ENCODE measurements at regions not wholly inside any gene's neighbourhood (a gene's known extent, or its start where the extent isn't known, plus 50 kb on each side); places are given as distances from the start of the nearest gene placed in this dataset.
"Not testable (repeated sequence)": the region's sequence is repeated elsewhere in the genome, so short reads cannot be mapped to it uniquely, and the experiment has no call there.

- intact Hi-C loops (cut with DNase I): no loop called here
- no peak for DNase-seq (ENCODE audit: low spot score)
Measured at GRCh38 chr2:124967325-124967724, 942.2 kb downstream of the CNTNAP5 start.

DNA sequence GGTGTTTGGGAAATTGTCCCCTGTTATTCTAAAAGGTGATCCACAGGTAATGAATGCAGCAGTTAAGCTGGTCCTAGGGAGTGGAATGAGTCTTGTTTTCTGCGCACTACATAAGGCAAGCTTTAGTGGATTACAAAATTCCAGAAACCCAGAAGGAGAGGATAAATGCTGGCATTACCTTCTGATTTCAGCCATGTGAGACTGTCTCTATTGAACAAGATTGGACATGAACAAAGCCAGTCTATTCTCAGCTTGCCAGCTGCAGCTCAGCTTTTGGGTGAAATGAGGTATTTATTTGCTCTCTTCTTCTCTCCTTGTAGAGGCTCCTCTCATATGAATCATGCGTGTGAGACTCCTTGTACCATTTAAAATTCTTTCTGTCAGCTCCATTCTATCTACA, 944.9 kb downstream of the CNTNAP5 start:
- intact Hi-C loops (cut with DNase I): no loop called here
- no peak for DNase-seq (ENCODE audit: low spot score)

DNA sequence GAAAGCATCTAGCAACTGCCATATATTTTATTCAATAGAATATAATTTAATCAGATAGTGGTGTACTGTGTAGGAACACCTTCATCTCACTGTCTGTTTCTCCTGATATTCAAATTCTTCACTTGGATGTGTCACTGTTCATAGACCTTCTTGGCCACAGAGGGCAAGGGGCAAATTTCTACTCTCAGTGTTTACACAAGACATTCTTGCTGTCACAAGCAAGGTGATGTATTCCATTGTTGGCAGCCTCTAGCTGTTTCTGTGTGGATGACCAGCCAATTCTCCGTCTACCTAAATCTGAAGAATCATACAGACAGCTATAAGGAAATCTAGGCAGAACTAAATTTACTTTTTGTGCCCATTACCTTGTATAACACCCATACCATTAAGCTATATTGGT, 948.3 kb downstream of the CNTNAP5 start:
- intact Hi-C loops (cut with DNase I): no loop called here
- DNase-seq (ENCODE audit: low spot score): no peak

DNA sequence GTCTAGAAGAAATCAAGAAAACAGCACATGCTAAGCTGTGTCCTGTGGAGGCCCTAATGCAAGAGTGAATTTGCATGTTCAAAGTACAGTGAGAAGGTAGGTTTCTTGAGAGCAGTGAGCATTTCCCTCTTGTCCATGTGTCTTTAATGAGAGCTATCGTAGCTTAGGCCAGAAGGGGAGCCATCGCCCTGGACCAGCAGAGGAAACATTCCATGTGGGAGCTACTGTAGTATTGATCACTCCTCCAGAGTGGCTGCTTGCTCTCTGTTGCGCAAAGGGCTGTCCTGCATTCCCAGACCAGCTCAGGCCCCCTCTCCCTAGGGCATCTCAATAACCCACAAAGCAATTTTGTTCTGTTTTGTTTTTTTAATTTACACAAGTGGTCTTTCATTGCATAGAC, 950.1 kb downstream of the CNTNAP5 start:
- intact Hi-C loops (cut with DNase I): no loop called here

DNA sequence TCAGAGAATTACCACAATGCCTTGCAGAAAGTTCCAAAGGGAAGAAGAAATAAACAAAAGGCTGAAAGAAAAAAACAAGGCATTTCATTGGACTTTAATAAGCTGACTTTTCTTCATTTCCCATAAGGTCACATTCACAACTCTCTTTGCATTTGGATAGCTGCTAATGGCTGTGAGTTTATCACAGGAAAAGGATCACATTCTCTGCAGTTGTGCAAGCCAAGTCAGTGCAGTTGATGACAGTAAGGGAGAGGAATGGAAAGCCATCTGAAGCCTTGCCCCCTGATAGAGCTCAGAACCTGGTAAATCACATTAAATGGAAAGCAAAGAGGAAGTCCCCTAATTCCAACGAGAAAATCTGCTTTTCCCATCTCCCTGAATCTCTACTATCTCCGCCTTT, 950.6 kb downstream of the CNTNAP5 start:
- DNase-seq (ENCODE audit: low spot score): no peak
- intact Hi-C loops (cut with DNase I): no loop called here

More for the DNA sequence above, 950.1 kb downstream of the CNTNAP5 start:
- DNase-seq (ENCODE audit: low spot score): no peak

DNA sequence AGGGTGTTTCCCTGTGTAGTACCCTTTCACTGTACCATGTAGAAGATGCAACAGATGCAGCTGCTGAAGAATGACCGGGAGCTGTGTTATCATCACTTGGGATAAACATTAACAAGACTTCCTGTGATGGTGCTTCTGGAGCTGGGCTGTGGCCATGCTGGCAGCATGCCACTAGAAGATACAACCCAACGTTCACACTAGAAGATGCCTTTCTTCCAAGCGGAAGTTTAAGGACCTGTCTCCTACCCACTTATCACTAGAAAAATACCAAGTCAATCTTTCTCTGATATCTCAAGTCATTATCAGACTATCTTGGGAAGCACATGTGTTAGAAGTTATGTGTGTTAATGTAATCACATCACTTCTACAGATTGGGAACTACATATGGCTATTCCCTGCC, 953.5 kb downstream of the CNTNAP5 start:
- DNase-seq (ENCODE audit: low spot score): no peak
- intact Hi-C loops (cut with DNase I): no loop called here

DNA sequence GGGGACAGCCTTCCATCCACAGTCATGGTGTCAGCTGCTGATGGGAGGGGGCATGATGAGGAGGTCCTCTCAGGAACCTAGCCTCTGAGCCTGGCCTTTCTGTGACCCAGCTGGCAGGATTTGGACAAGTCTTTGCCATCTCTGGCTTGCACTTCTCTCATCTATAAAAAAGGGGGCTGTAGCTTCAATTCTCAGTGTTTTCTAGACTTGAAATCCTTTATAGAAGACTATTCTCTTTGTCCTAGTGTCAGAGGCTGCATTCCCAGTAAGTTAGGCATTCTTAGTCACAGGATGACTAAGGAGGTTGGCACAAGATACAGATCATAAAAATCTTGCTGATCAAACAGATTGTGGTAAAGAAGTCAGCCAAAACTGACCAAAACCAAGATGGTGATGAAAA, 958.5 kb downstream of the CNTNAP5 start:
- intact Hi-C loops (cut with DNase I): no loop called here
- no peak for DNase-seq (ENCODE audit: low spot score)

GRCh38 chr2:124985270-124985669, 960.2 kb downstream of the CNTNAP5 start:
- intact Hi-C loops (cut with DNase I): no loop called here
- no peak for DNase-seq (ENCODE audit: low spot score)

DNA sequence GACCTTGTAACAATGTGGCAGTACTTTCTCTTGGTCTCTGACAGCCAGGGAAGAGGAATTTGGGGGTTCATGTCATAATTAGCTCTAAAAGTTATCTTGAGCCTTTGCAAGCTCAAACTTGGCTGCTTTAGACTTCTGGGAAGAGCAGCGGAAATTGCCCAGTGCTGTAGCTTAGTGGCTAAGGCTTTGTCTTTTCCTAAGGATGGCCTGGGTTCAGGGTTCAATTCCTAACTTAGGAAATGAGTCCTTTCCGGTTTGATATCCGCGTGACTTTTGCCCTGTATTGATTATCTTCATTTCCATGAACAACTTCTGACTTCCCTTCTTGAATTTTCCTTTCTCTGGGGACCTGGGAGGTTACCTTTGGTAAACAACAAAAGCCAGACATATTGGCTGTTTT, 961.0 kb downstream of the CNTNAP5 start:
- intact Hi-C loops (cut with DNase I): no loop called here
- no peak for DNase-seq (ENCODE audit: low spot score)

DNA sequence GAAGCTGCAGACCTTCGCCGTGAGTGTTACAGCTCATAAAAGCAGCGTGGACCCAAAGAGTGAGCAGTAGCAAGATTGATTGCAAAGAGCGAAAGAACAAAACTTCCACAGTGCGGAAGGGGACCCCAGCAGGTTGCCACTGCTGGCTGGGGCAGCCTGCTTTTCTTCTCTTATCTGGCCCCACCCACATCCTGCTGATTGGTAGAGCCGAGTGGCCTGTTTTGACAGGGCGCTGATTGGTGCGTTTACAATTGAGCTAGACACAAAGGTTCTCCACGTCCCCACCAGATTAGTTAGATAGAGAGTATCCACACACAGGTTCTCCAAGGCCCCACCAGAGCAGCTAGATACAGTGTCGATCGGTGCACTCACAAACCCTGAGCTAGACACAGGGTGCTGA, 961.8 kb downstream of the CNTNAP5 start:
- DNase-seq (ENCODE audit: low spot score); intact Hi-C loops (cut with DNase I): not testable (repeated sequence)

DNA sequence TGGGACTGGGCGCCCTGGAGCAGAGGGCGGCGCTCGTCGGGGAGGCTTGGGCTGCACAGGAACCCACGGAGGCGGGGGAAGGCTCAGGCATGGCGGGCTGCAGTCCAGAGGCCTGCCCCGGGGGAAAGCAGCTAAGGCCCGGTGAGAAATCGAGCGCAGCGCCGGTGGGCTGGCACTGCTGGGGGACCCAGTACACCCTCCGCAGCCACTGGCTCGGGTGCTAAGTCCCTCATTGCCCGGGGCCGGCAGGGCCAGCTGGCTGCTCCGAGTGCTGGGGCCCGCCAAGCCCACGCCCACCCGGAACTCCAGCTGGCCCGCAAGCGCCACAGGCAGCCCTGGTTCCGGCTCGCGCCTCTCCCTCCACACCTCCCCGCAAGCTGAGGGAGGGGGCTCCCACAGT, 962.3 kb downstream of the CNTNAP5 start:
- intact Hi-C loops (cut with DNase I); DNase-seq (ENCODE audit: low spot score): not testable (repeated sequence)

DNA sequence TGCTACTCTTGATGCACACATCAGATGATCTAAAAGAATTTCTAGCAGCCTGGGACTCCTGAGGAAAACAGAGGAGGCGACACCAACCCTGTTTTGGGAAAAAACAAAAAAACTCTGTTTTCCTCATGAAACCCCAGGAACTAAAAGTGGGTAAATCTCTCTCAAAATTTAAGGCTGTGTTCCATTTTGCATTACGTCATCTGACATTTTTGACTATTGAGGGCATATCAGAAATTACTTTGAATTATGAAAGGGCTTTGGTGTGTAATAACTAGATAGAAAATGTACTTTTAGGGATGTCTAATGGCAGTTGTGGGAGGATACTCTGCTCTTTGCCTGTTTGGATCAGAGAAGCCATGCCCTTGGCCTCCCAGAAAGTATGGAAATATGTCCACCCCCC, 963.0 kb downstream of the CNTNAP5 start:
- no peak for DNase-seq (ENCODE audit: low spot score)
- intact Hi-C loops (cut with DNase I): no loop called here

- intact Hi-C loops (cut with DNase I): no loop called here
- DNase-seq (ENCODE audit: low spot score): no peak
Measured at GRCh38 chr2:124988794-124989193, 963.7 kb downstream of the CNTNAP5 start.

DNA sequence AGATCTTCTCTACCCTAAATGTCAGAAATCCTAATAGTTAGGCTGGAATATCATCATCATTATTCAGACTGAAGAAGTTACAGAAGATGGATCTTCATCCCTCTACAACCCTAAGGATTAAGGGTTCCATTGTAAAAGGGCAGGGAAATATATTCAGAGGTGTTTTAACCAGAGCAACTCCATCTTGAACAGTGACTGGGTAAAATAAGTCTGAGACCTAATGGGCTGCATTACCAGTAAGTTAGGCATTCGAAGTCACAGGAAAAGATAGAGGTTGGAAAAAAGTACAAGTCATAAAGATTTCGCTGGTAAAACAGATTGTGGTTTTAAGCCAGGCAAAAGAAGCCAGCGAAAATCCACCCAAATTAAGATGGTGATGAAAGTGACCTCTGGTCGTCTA, 968.7 kb downstream of the CNTNAP5 start:
- DNase-seq (ENCODE audit: low spot score): no peak
- intact Hi-C loops (cut with DNase I): no loop called here

- intact Hi-C loops (cut with DNase I): no loop called here
- DNase-seq (ENCODE audit: low spot score): no peak
Measured at GRCh38 chr2:124995185-124995912, 970.3 kb downstream of the CNTNAP5 start.

GRCh38 chr2:124996406-124996805, 971.3 kb downstream of the CNTNAP5 start:
- DNase-seq (ENCODE audit: low spot score): no peak
- intact Hi-C loops (cut with DNase I): no loop called here

DNA sequence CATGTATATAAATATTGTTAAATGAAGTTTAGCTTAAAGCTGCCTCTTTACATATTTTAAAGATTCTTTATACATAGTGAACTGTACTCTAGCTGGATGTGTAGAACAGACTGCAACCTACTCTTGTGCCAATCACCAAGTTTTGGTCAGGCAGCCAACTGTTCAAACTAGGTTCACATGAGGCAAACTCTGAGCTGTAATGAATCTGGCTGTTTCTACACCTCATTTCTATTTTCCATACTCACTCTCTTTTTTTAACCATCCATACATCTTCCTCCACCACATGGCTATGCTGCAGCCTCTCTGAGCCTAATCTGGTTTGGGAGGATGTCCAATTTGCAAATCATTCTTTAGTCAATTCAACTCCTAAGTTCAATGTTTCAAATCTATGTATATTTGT, 974.8 kb downstream of the CNTNAP5 start:
- intact Hi-C loops (cut with DNase I): no loop called here
- no peak for DNase-seq (ENCODE audit: low spot score)

- intact Hi-C loops (cut with DNase I): no loop called here
Measured at GRCh38 chr2:125004106-125004800, 979.2 kb downstream of the CNTNAP5 start.

GRCh38 chr2:125006676-125007075, 981.6 kb downstream of the CNTNAP5 start:
- DNase-seq (ENCODE audit: low spot score): no peak
- intact Hi-C loops (cut with DNase I): no loop called here

More at GRCh38 chr2:125004106-125004800, 979.2 kb downstream of the CNTNAP5 start:
- DNase-seq (ENCODE audit: low spot score): no peak

GRCh38 chr2:125028721-125029120, 1003.6 kb downstream of the CNTNAP5 start:
- DNase-seq (ENCODE audit: low spot score); intact Hi-C loops (cut with DNase I): not testable (repeated sequence)

DNA sequence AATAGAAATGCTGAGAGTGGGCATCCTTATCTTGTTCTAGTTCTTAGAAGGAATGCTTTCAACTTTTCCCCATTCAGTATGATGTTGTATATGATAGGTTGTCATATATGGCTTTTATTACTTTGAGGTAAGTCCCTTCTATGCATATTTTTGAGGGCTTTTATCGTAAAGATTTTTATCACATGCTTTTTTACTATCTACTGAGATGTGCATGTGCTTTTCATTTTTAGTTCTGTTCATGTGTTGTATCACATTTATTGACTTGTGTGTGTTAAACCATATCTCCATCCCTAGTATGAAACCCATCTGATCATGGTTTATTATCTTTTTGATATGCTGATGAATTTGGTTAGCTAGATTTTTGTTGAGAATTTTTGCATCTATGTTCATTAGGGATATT, 1008.8 kb downstream of the CNTNAP5 start:
- intact Hi-C loops (cut with DNase I): no loop called here
- no peak for DNase-seq (ENCODE audit: low spot score)
